ENCODE measurements at regions not wholly inside any gene's neighbourhood (a gene's known extent, or its start where the extent isn't known, plus 50 kb on each side); places are given as distances from the start of the nearest gene placed in this dataset.
A peak's percentile ranks its signal among the peaks of the same experiment; 100 is the strongest.

DNA sequence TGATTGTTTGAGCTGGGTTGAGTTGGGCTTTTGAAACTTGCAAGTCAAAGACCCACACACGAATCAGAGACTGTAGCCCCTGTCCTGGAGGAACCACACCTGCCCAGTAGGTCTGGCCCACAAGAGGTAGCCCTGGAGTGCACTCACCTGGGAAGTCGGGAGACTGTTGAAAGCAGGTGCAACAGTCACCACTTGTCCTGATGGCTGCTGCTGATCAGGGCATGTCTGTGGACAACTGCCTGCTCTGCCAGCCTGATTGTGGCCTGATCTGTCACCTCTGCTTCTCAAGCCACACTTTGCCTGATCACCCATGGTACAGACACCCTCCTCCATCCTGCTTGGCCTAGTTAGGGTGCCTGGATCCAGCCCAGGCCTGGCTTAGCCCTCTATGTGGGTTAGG, 105.0 kb upstream of the HAAO start:
- no peak for DNase-seq (ENCODE audit: low read depth)
- no peak overlapping the region for H3K4me3 ChIP-seq (ENCODE audit: low read depth, low read length)
- TF ChIP-seq MYC (IDR thresholded peaks at IDR 0.05; ENCODE audit: low read depth, low read length) = no peak
- TF ChIP-seq POLR2A (IDR thresholded peaks at IDR 0.05; ENCODE audit: extremely low read depth, insufficient read length) = no peak
- TF ChIP-seq, protein P1, sequence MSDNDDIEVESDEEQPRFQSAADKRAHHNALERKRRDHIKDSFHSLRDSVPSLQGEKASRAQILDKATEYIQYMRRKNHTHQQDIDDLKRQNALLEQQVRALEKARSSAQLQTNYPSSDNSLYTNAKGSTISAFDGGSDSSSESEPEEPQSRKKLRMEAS (IDR thresholded peaks at IDR 0.05; ENCODE audit: low read depth, low read length) = no peak
- TF ChIP-seq, protein P2, sequence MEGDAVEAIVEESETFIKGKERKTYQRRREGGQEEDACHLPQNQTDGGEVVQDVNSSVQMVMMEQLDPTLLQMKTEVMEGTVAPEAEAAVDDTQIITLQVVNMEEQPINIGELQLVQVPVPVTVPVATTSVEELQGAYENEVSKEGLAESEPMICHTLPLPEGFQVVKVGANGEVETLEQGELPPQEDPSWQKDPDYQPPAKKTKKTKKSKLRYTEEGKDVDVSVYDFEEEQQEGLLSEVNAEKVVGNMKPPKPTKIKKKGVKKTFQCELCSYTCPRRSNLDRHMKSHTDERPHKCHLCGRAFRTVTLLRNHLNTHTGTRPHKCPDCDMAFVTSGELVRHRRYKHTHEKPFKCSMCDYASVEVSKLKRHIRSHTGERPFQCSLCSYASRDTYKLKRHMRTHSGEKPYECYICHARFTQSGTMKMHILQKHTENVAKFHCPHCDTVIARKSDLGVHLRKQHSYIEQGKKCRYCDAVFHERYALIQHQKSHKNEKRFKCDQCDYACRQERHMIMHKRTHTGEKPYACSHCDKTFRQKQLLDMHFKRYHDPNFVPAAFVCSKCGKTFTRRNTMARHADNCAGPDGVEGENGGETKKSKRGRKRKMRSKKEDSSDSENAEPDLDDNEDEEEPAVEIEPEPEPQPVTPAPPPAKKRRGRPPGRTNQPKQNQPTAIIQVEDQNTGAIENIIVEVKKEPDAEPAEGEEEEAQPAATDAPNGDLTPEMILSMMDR (IDR thresholded peaks at IDR 0.05; ENCODE audit: low read depth, low read length) = no peak

DNA sequence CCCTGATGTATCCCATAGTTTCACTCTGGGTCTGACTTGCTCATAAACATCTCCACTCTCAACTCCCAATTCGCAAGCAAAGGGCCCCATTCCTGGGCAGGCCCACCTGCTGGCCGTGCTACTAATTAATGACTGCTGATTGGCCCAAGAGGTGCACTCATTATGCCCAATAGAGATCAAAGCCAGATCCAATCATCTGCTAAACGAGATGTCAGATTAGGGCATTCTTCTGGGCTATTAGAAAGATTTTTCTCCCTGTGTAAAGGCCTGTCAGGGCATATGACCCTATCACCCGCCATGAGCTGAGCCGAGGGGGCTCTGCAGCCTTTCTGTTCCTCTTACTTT, 103.4 kb upstream of the HAAO start:
- TF ChIP-seq, protein P1 (IDR thresholded peaks at IDR 0.05; ENCODE audit: low read depth, low read length) = no peak
- TF ChIP-seq, protein P2 (IDR thresholded peaks at IDR 0.05; ENCODE audit: low read depth, low read length) = no peak
- no peak for TF ChIP-seq POLR2A (IDR thresholded peaks at IDR 0.05; ENCODE audit: extremely low read depth, insufficient read length)
- no peak for TF ChIP-seq MYC (IDR thresholded peaks at IDR 0.05; ENCODE audit: low read depth, low read length)
- H3K4me3 ChIP-seq (ENCODE audit: low read depth, low read length) = no peak overlapping the region
- no peak for DNase-seq (ENCODE audit: low read depth)

DNA sequence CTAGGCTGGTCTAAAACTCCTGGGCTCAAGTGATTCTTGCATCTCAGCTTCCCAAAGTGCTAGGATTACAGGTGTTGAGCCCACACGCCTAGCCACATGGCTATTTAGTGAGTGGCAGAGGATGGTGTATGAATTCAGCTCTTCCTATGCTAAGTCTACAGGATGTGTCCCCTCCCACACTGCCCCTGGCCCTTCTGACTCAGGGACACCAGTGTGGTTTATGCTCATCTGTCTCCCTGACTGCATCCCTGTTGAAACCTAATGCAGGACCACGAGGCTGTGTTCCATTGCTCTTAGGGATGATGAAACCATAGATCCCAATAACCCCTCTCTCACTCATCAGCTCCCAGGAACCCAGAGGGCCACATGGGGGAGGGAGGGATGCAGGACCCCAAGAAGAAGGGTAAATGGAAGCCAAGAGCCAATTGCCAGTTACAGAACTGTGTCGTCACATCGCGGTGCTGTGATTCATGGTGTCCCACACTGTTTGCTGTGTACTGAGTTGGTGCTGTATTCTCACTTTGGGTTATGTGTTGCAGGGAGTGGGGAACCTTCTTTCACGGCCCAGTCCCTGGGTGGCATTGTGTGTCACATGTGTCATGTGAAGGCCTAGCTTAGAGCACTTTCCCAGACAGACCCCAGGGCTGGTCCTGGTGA, 102.9 kb upstream of the HAAO start:
- TF ChIP-seq MYC (IDR thresholded peaks at IDR 0.05; ENCODE audit: low read depth, low read length) (no peak), POLR2A (IDR thresholded peaks at IDR 0.05; ENCODE audit: extremely low read depth, insufficient read length) (no peak)
- TF ChIP-seq, protein P1 (IDR thresholded peaks at IDR 0.05; ENCODE audit: low read depth, low read length) = no peak
- TF ChIP-seq, protein P2 (IDR thresholded peaks at IDR 0.05; ENCODE audit: low read depth, low read length) = no peak
- peak; percentile 50 for DNase-seq (ENCODE audit: low read depth)
- H3K4me3 ChIP-seq (ENCODE audit: low read depth, low read length) = no peak overlapping the region

DNA sequence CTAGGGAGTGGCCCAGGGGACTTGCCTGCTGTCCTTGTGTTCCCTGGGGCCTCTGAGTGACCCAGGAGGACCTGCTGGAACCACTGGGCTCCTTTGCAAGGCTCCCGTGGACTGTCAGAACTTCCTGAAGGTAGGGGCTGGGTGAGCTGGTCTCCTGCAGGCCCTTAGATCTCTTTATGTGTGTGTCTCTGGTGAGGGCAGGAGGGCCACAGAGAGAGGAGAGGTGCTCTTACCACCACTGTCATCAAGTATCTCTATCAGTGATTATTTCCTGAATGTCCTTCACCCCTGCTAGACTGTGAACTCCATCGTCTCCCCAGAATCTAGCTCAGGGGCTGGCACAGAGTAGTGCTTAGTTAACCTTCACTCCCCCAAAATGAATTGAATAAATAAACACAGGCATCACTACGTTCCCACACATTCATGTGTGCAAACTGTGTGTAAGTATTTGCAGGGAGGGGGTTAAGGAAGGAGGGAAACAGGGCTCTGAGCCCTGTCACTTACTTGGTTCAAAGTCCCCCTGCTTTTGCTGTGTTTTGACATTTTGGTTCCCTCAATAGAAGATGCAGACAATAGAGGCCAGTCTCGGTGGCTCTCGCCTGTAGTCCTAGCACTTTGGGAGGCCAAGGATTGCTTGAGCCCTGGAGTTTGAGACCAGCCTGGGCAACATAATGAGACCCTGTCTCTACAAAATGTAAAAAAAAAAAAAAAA, 100.8 kb upstream of the HAAO start:
- DNase-seq (ENCODE audit: low read depth) = no peak
- TF ChIP-seq POLR2A (IDR thresholded peaks at IDR 0.05; ENCODE audit: extremely low read depth, insufficient read length) = no peak
- TF ChIP-seq, protein P2 (IDR thresholded peaks at IDR 0.05; ENCODE audit: low read depth, low read length) = no peak
- H3K4me3 ChIP-seq (ENCODE audit: low read depth, low read length) = no peak overlapping the region

DNA sequence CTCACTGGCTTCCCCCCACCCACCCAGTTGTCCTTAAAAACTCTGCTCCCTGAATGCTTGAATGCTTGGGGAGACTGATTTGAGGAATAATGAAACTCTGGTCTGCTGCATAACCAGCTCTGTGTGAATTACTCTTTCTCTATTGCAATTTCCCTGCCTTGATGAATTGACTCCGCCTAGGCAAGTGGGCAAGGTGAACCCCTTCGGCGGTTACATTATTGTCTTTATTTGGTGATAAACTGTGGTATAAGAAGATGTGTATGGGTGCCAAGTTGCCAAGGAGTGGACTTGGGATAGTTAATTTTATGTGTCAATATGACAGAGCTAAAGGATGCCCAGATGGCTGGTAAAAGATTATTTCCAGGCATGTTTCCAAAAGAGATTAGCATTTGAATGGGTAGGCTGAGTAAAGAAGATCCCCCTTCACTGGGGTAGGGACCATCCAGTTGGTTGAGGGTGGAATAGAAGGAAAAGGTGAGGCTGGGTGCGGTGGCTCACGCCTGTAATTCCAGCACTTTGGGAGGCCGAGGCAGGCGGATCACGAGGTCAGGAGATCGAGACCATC, 98.5 kb upstream of the HAAO start:
- no peak for DNase-seq (ENCODE audit: low read depth)
- H3K4me3 ChIP-seq (ENCODE audit: low read depth, low read length) = no peak overlapping the region
- TF ChIP-seq POLR2A (IDR thresholded peaks at IDR 0.05; ENCODE audit: extremely low read depth, insufficient read length) (no peak), MYC (IDR thresholded peaks at IDR 0.05; ENCODE audit: low read depth, low read length) (no peak)
- TF ChIP-seq, protein P2 (IDR thresholded peaks at IDR 0.05; ENCODE audit: low read depth, low read length) = no peak
- TF ChIP-seq, protein P1 (IDR thresholded peaks at IDR 0.05; ENCODE audit: low read depth, low read length) = no peak
